ENCODE measurements at regions not wholly inside any gene's neighbourhood (a gene's known extent, or its start where the extent isn't known, plus 50 kb on each side); places are given as distances from the start of the nearest gene placed in this dataset.

GRCh38 chr11:69215216-69215615 is 59.5 kb downstream of the SMIM38 start:
- H3K9me3 ChIP-seq (ENCODE audit: insufficient read depth, low read length) = no peaks in the 10 kb centered on the region
- no peak overlapping the region for H3K4me2 ChIP-seq (ENCODE audit: low read length)
- no peaks in the 10 kb centered on the region for H4K20me1 ChIP-seq (ENCODE audit: insufficient read depth, low read length)
- no peak overlapping the region for H3K27ac ChIP-seq (ENCODE audit: low read length)
- H3K9ac ChIP-seq (ENCODE audit: low read length) = no peak overlapping the region
- H3K79me2 ChIP-seq (ENCODE audit: low read length) = no peaks in the 10 kb centered on the region
- H3K4me1 ChIP-seq (ENCODE audit: low read length) = peaks cover 40% of the 10 kb centered on the region
- TF ChIP-seq EZH2phosphoT487 (IDR thresholded peaks at IDR 0.05; ENCODE audit: low read depth) = no peak
- no peak for TF ChIP-seq CTCF (IDR thresholded peaks at IDR 0.05; ENCODE audit: low read depth, low read length)
- H3K4me3 ChIP-seq (ENCODE audit: low read length) = no peak overlapping the region
- 0 out of 2 replicates have a peak, but pooled peaks cover 2% of the 10 kb centered on the region for H3K27me3 ChIP-seq (ENCODE audit: low read depth, low read length)
- H3K36me3 ChIP-seq (replicated peaks; ENCODE audit: low read depth, low read length) = peaks cover 9% of the 10 kb centered on the region
- H2AFZ ChIP-seq (ENCODE audit: low read depth, low read length) = no peak overlapping the region

GRCh38 chr11:69215784-69216415 is 60.2 kb downstream of the SMIM38 start:
- H3K4me2 ChIP-seq (ENCODE audit: low read length) = no peak overlapping the region
- H4K20me1 ChIP-seq (ENCODE audit: insufficient read depth, low read length) = no peaks in the 10 kb centered on the region
- no peaks in the 10 kb centered on the region for H3K9me3 ChIP-seq (ENCODE audit: insufficient read depth, low read length)
- TF ChIP-seq CTCF (IDR thresholded peaks at IDR 0.05; ENCODE audit: low read depth, low read length) = no peak
- TF ChIP-seq EZH2phosphoT487 (IDR thresholded peaks at IDR 0.05; ENCODE audit: low read depth) = no peak
- no peaks in the 10 kb centered on the region for H3K79me2 ChIP-seq (ENCODE audit: low read length)
- 0 out of 2 replicates have a peak, but pooled peaks cover 6% of the 10 kb centered on the region for H3K27me3 ChIP-seq (ENCODE audit: low read depth, low read length)
- H3K9ac ChIP-seq (ENCODE audit: low read length) = no peak overlapping the region
- no peak overlapping the region for H2AFZ ChIP-seq (ENCODE audit: low read depth, low read length)
- peaks cover 9% of the 10 kb centered on the region for H3K36me3 ChIP-seq (replicated peaks; ENCODE audit: low read depth, low read length)
- no peak overlapping the region for H3K27ac ChIP-seq (ENCODE audit: low read length)
- H3K4me1 ChIP-seq (ENCODE audit: low read length) = peaks cover 33% of the 10 kb centered on the region
- H3K4me3 ChIP-seq (ENCODE audit: low read length) = no peak overlapping the region

GRCh38 chr11:69216647-69217051 is 60.9 kb downstream of the SMIM38 start:
- Histone ChIP-seq H3K27me3 (ENCODE audit: low read depth, low read length) (0 out of 2 replicates have a peak, but pooled peaks cover 9% of the 10 kb centered on the region), H3K4me1 (ENCODE audit: low read length) (peaks cover 25% of the 10 kb centered on the region), H3K9ac (ENCODE audit: low read length) (no peak overlapping the region), H3K4me3 (ENCODE audit: low read length) (no peak overlapping the region), H3K9me3 (ENCODE audit: insufficient read depth, low read length) (no peaks in the 10 kb centered on the region), H4K20me1 (ENCODE audit: insufficient read depth, low read length) (no peaks in the 10 kb centered on the region), H3K4me2 (ENCODE audit: low read length) (no peak overlapping the region), H3K79me2 (ENCODE audit: low read length) (no peaks in the 10 kb centered on the region), H3K36me3 (replicated peaks; ENCODE audit: low read depth, low read length) (peaks cover 9% of the 10 kb centered on the region), H3K27ac (ENCODE audit: low read length) (no peak overlapping the region), H2AFZ (ENCODE audit: low read depth, low read length) (no peak overlapping the region)
- TF ChIP-seq CTCF (IDR thresholded peaks at IDR 0.05; ENCODE audit: low read depth, low read length) = no peak
- TF ChIP-seq EZH2phosphoT487 (IDR thresholded peaks at IDR 0.05; ENCODE audit: low read depth) = no peak

GRCh38 chr11:69217276-69218105 is 61.8 kb downstream of the SMIM38 start:
- Histone ChIP-seq H2AFZ (ENCODE audit: low read depth, low read length) (no peak overlapping the region), H3K27me3 (ENCODE audit: low read depth, low read length) (peaks cover 10% of the 10 kb centered on the region), H3K4me3 (ENCODE audit: low read length) (no peak overlapping the region), H3K4me1 (ENCODE audit: low read length) (peaks cover 17% of the 10 kb centered on the region), H3K27ac (ENCODE audit: low read length) (no peak overlapping the region), H3K9me3 (ENCODE audit: insufficient read depth, low read length) (no peaks in the 10 kb centered on the region), H3K9ac (ENCODE audit: low read length) (no peak overlapping the region), H3K4me2 (ENCODE audit: low read length) (no peak overlapping the region), H3K79me2 (ENCODE audit: low read length) (no peaks in the 10 kb centered on the region), H4K20me1 (ENCODE audit: insufficient read depth, low read length) (no peaks in the 10 kb centered on the region), H3K36me3 (replicated peaks; ENCODE audit: low read depth, low read length) (peaks cover 9% of the 10 kb centered on the region)
- TF ChIP-seq EZH2phosphoT487 (IDR thresholded peaks at IDR 0.05; ENCODE audit: low read depth) = no peak
- no peak for TF ChIP-seq CTCF (IDR thresholded peaks at IDR 0.05; ENCODE audit: low read depth, low read length)
